IMR-90 (cell line): ENCODE measurements at regions not wholly inside any gene's neighbourhood (a gene's known extent, or its start where the extent isn't known, plus 50 kb on each side); places are given as distances from the start of the nearest gene placed in this dataset.
A peak's percentile ranks its signal among the peaks of the same experiment; 100 is the strongest.

ENCODE experiments used
- ATAC-seq: fragments of 200-7000 bp; cut with Tn5 transposase; 2 replicates; pipeline ENCODE4 v1.9.1; 2020; ENCODE audit warnings: low read depth, mild to moderate bottlenecking, moderate library complexity
- BruUV-seq: library from RNA; stranded (reverse); fragments of 400-500 nt; replicated peaks from 2 replicates; lab custom pipeline; 2021; lab: Mats Ljungman, UMichigan
- CTCF ChIA-PET: fragments of 300-600 bp; formaldehyde crosslinking; extraction: SDS; loops from one replicate; lab custom pipeline; 2021; ENCODE audit warnings: antibody characterized with exemption; lab: Yijun Ruan, JAX
- POLR2A ChIA-PET: fragments of 300-600 bp; sonication (Branson Sonifier 250); formaldehyde crosslinking; loops from one replicate; lab custom pipeline; 2022; ENCODE audit warnings: antibody characterized with exemption; ENCODE audit not compliant: unreplicated experiment; lab: Charles Lee
- DNase-seq: peaks from one replicate; pipeline ENCODE4 v3.0.0; 2013
- H2AFZ ChIP-seq: replicated peaks from 2 replicates; pipeline ENCODE3; 2013; ENCODE audit warnings: low read length, mild to moderate bottlenecking; ENCODE audit not compliant: poor library complexity
- H2AK5ac ChIP-seq: 2 replicates; pipeline ENCODE4 v1.6.1; 2013; ENCODE audit warnings: low read depth, low read length, inconsistent platforms
- H2AK9ac ChIP-seq: replicated peaks from 2 replicates; pipeline ENCODE3; 2013; ENCODE audit warnings: mild to moderate bottlenecking, low read depth, low read length, moderate library complexity; ENCODE audit not compliant: poor library complexity
- H2BK120ac ChIP-seq: 2 replicates; pipeline ENCODE4 v1.6.1; 2013; ENCODE audit warnings: low read depth, low read length, inconsistent platforms
- H2BK15ac ChIP-seq: 3 replicates; pipeline ENCODE4 v1.6.1; 2013; ENCODE audit warnings: low read depth, low read length, inconsistent platforms
- H2BK20ac ChIP-seq: 2 replicates; pipeline ENCODE4 v1.6.1; 2013; ENCODE audit warnings: low read depth, mild to moderate bottlenecking, inconsistent platforms, low read length, moderate library complexity
- H2BK5ac ChIP-seq: 2 replicates; pipeline ENCODE4 v1.6.1; 2013; ENCODE audit warnings: mild to moderate bottlenecking, low read depth, low read length, inconsistent platforms; ENCODE audit not compliant: poor library complexity, severe bottlenecking
- H3K14ac ChIP-seq: replicated peaks from 2 replicates; pipeline ENCODE4 v1.6.1; 2013; ENCODE audit warnings: low read depth, low read length, inconsistent platforms
- H3K18ac ChIP-seq: 2 replicates; pipeline ENCODE4 v1.6.1; 2013; ENCODE audit warnings: low read depth, low read length, control low read depth
- H3K23ac ChIP-seq: 2 replicates; pipeline ENCODE4 v1.6.1; 2013; ENCODE audit warnings: low read depth, low read length, inconsistent platforms
- H3K27ac ChIP-seq: 2 replicates; pipeline ENCODE4 v1.5.1; 2013; ENCODE audit warnings: mild to moderate bottlenecking, control low read depth, low read length; ENCODE audit not compliant: insufficient read depth
- H3K27me3 ChIP-seq: 2 replicates; pipeline ENCODE4 v1.6.1; 2013; ENCODE audit warnings: low read length; ENCODE audit not compliant: control insufficient read depth, insufficient read depth
- H3K36me3 ChIP-seq: 2 replicates; pipeline ENCODE4 v1.6.1; 2013; ENCODE audit warnings: low read length, mixed read lengths; ENCODE audit not compliant: control insufficient read depth, insufficient read depth
- H3K4ac ChIP-seq: 2 replicates; pipeline ENCODE4 v1.6.1; 2013; ENCODE audit warnings: low read depth, low read length, inconsistent platforms
- H3K4me1 ChIP-seq: 2 replicates; pipeline ENCODE4 v1.6.1; 2013; ENCODE audit warnings: low read length, mixed read lengths; ENCODE audit not compliant: control insufficient read depth, insufficient read depth
- H3K4me2 ChIP-seq: 2 replicates; pipeline ENCODE4 v1.6.1; 2013; ENCODE audit warnings: low read depth, mild to moderate bottlenecking, control low read depth, low read length, moderate library complexity
- H3K4me3 ChIP-seq: 2 replicates; pipeline ENCODE4 v1.5.1; 2013; ENCODE audit warnings: low read depth, mild to moderate bottlenecking, control low read depth, low read length, moderate library complexity; ENCODE audit not compliant: insufficient read depth
- H3K56ac ChIP-seq: 2 replicates; pipeline ENCODE4 v1.6.1; 2013; ENCODE audit warnings: low read length, inconsistent platforms; ENCODE audit not compliant: insufficient read depth; ENCODE audit errors: extremely low read depth
- H3K79me1 ChIP-seq, 2 experiments: 2 replicates each; pipeline ENCODE4 v1.6.1; 2013; ENCODE audit warnings: low read length in 2 of 2, inconsistent platforms in 1 of 2, low read depth in 1 of 2
- H3K9ac ChIP-seq: 2 replicates; pipeline ENCODE4 v1.6.1; 2013; ENCODE audit warnings: low read depth, low read length, control low read depth
- H3K9me1 ChIP-seq: 2 replicates; pipeline ENCODE4 v1.6.1; 2013; ENCODE audit warnings: low read length, inconsistent platforms; ENCODE audit not compliant: insufficient read depth
- H3K9me3 ChIP-seq: 2 replicates; pipeline ENCODE4 v1.6.1; 2013; ENCODE audit warnings: low read length; ENCODE audit not compliant: control insufficient read depth, insufficient read depth
- H4K20me1 ChIP-seq: 2 replicates; pipeline ENCODE4 v1.6.1; 2013; ENCODE audit warnings: low read length, inconsistent platforms; ENCODE audit not compliant: insufficient read depth
- H4K5ac ChIP-seq: 2 replicates; pipeline ENCODE4 v1.6.1; 2013; ENCODE audit warnings: mild to moderate bottlenecking, low read depth, low read length, control low read depth
- H4K8ac ChIP-seq, 2 experiments: 2 replicates each; pipeline ENCODE4 v1.6.1; 2013; ENCODE audit warnings: low read depth in 2 of 2, low read length in 2 of 2, control low read depth in 1 of 2, inconsistent platforms in 1 of 2
- H4K91ac ChIP-seq: 2 replicates; pipeline ENCODE4 v1.6.1; 2013; ENCODE audit warnings: low read depth, low read length, inconsistent platforms; ENCODE audit not compliant: insufficient read depth
- BHLHE40 ChIP-seq: fragments of 150-350 bp; IDR thresholded peaks from 2 replicates; pipeline ENCODE4 v1.6.1; 2016; ENCODE audit warnings: mild to moderate bottlenecking, low read depth, low read length
- CEBPB ChIP-seq: IDR thresholded peaks from 2 replicates; pipeline ENCODE4 v1.6.1; 2012; ENCODE audit warnings: low read depth, low read length, improper control_type of control experiment
- MAFK ChIP-seq: IDR thresholded peaks from 2 replicates; pipeline ENCODE4 v1.6.1; 2012; ENCODE audit warnings: low read depth, low read length, improper control_type of control experiment
- MAZ ChIP-seq: IDR thresholded peaks from 2 replicates; pipeline ENCODE4 v1.6.1; 2012; ENCODE audit warnings: low read depth, mild to moderate bottlenecking, low read length, improper control_type of control experiment, moderate library complexity, borderline replicate concordance
- RFX5 ChIP-seq: IDR thresholded peaks from 2 replicates; pipeline ENCODE4 v1.8.0; 2012; ENCODE audit warnings: low read depth, mild to moderate bottlenecking, low read length, moderate library complexity
- WGBS, 2 experiments: methylation state at CpG; one replicate each; pipeline versions ENCODE4 v1.1.5 to v1.1.7; 2013; ENCODE audit warnings: missing lambda C conversion rate in 2 of 2; ENCODE audit not compliant: insufficient read length in 1 of 2; ENCODE audit errors: extremely low coverage in 2 of 2; 5-methylcytosine and 5-hydroxymethylcytosine counted together
- dilution Hi-C: fragments of 300-500 bp; cut with HindIII; formaldehyde crosslinking; loops from one replicate; pipeline ENCODE4 v1.14.3; 2018; ENCODE audit warnings: low sequenced_read_pairs; ENCODE audit not compliant: unreplicated experiment
- in situ Hi-C: fragments of 300-500 bp; cut with MboI; formaldehyde crosslinking; loops from 3 replicates; pipeline ENCODE4 v1.14.3; 2019; ENCODE audit warnings: low sequenced_read_pairs, inconsistent platforms, mixed read lengths
- intact Hi-C: fragments of 100-400 bp; cut with micrococcal nuclease; formaldehyde crosslinking; loops from 2 replicates; pipeline ENCODE4 v1.10.0; 2022

- Histone ChIP-seq H3K36me3 (no peaks in the 10 kb centered on the region), H3K27me3 (no peaks in the 10 kb centered on the region; the same call in 1 of the 2 replicates), H3K4me3 (no peak overlapping the region), H2BK15ac (no peak overlapping the region), H4K5ac (no peak overlapping the region), H3K27ac (no peak overlapping the region), H3K14ac (no peak overlapping the region), H2AFZ (peak overlapping the region; percentile 18), H2AK5ac (no peak overlapping the region), H3K9me1 (no peaks in the 10 kb centered on the region), H2BK5ac (no peak overlapping the region), H3K23ac (no peak overlapping the region), H3K79me1 (no peaks in the 10 kb centered on the region), H2AK9ac (no peak overlapping the region), H3K4ac (no peak overlapping the region; the same call in 1 of the 2 replicates), H4K20me1 (no peaks in the 10 kb centered on the region), H2BK120ac (peak overlapping the region; percentile 10), H3K4me1 (peaks cover 5% of the 10 kb centered on the region; the same call in 1 of the 2 replicates), H4K91ac (no peak overlapping the region), H3K9me3 (no peaks in the 10 kb centered on the region), H2BK20ac (no peak overlapping the region; the same call in 1 of the 2 replicates), H3K9ac (no peak overlapping the region), H3K18ac (no peak overlapping the region), H3K56ac (no peak overlapping the region), H3K4me2 (no peak overlapping the region), H4K8ac (no peak overlapping the region)
- CTCF ChIA-PET, result no interaction called here
- ATAC-seq (no peak), DNase-seq (no peak)
- no TSS peak for BruUV-seq
- 86% methylated on average over 1 of the region's 15 CpGs; no CpG with 5 or more reads in 1 of the 2 experiments for WGBS, 2 experiments
- POLR2A ChIA-PET, result no interaction called here
- TF ChIP-seq BHLHE40 (no peak), MAFK (no peak), MAZ (no peak), RFX5 (no peak), CEBPB (no peak)
- intact Hi-C loops, result no loop called here
- in situ Hi-C loops, result no loop called here
- dilution Hi-C loops, result no loop called here
These were observed 105.7 kb upstream of the ANO1 start for GRCh38 chr11:69972351-69972802.
